Astrocyte (in vitro differentiated cells and primary cell): ENCODE measurements at regions not wholly inside any gene's neighbourhood (a gene's known extent, or its start where the extent isn't known, plus 50 kb on each side); places are given as distances from the start of the nearest gene placed in this dataset.

Experiments used
- CTCF ChIP-seq: IDR thresholded peaks from 2 replicates; pipeline ENCODE4 v1.5.1; 2011; ENCODE audit warnings: low read depth, mild to moderate bottlenecking, inconsistent platforms, low read length, moderate library complexity; ENCODE audit not compliant: insufficient read depth
- EZH2 ChIP-seq: IDR thresholded peaks from 2 replicates; pipeline ENCODE4 v1.6.1; 2012; ENCODE audit warnings: mild to moderate bottlenecking, low read length, inconsistent platforms; ENCODE audit not compliant: insufficient read depth

- TF ChIP-seq CTCF (no peak), EZH2 (no peak)
Measured at GRCh38 chr10:128998101-128998805, 468.8 kb upstream of the MGMT start.
